ENCODE measurements at regions not wholly inside any gene's neighbourhood (a gene's known extent, or its start where the extent isn't known, plus 50 kb on each side); places are given as distances from the start of the nearest gene placed in this dataset.
"Not testable (repeated sequence)": the region's sequence is repeated elsewhere in the genome, so short reads cannot be mapped to it uniquely, and the experiment has no call there.

DNA sequence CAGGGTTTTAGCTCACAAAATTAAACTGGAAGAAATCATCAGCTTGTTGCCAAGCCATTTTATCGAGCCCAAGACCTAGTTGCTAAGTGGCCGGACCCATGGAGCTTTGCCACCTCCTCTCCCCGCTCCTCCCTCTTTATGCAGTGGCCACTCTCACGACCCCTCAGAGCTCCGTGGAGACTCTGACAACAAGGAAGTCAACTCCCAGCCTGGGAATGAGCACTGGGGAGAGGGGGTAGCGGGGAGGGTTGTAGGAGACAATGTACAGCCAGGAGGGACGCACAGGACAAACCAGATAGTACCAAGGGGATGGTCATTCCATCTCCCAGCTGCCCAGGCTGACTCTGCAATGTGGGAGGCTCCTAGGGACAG, 250.9 kb downstream of the SIPA1L2 start:
- DNase-seq, result no peak

DNA sequence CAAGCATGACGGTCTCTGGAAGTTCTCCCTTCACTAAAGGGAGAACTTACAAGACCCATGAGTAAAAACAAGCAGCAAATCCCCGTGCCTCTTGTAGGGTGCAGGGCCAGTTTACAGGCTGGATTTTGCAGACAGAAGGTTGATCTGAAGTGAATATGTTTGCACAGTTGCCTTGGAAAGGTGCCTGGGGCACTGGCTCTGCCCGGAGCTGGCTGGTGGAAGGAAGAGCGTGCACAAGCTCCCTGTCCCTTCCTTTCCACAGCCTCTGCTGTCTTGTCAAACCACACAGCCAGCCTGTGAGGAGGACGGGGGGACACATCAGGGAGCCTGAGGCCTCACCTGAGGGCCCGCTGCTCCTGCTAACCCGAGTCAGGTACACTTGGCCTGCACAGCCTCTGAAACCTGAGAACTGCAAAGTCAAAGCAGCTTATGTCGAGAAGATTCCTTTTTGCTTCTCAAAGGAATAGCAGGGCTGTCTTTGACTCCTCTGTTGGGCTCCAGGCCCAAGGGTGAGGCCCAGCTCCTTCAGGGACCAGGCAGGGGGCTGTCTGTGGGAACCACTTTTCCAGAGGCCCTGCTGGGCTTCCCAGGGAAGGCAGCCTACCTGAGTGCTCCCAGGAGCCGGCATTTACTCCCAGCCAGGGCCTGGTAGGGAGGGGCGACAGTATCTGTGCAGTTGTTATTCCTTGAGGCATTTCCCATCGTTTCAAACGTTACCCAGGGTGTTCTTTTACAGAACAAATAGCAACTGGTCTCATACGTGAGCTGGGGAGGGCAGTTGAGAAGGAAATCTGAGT, 251.5 kb downstream of the SIPA1L2 start:
- no peak for DNase-seq

DNA sequence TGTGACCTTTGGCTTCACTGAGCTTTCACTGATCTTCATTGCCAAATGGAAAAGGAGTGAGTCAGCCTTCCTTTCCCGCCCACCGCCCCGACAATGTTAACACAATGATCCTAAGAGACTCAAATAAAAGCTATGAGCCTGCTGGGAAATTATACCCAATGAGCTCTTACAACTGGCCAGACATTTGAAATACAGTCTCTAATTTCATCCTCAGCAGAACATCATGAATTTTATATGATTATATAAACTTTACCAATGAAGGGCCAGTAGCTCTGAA, 252.5 kb downstream of the SIPA1L2 start:
- DNase-seq, result no peak

DNA sequence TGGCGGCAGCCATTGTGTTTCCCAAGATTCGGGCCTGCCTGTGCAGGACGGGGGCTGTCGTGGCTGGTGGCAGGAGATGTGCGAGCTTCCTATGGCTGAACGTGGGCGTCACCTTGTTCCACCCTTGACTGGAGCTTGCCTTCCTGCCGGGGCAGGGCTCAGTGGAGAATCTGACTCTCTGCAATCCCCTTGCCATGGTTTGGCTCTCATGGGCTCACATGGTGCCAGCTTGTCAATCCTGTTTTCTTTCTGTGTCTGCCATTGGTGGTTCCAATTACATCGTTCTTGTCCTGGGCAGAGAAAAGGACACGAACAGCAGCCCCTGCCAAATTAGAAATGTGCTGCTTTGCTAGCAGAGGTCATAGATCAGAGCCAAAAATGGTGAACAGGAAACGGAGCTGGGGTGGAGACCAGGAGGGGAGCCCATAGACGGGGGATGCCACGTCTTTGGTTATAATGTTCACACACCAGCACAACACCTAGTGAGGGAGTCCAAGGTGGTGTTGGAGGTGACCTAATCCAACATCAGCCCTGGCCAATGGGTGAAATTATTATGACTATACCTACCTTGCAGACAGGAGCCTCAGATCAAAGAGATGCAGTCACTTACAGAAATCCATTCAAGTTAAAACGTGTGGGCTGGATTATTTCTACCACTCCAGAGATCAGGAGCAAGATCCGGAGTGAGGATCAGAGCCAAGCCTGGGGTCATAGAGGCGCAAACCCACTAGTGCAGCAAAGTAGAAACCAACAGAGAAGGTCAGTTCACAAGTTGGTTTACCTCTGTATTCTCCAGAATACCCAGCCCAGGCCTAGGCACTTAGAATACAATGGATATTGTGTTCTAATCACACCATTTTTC, 253.1 kb downstream of the SIPA1L2 start:
- no peak for DNase-seq

DNA sequence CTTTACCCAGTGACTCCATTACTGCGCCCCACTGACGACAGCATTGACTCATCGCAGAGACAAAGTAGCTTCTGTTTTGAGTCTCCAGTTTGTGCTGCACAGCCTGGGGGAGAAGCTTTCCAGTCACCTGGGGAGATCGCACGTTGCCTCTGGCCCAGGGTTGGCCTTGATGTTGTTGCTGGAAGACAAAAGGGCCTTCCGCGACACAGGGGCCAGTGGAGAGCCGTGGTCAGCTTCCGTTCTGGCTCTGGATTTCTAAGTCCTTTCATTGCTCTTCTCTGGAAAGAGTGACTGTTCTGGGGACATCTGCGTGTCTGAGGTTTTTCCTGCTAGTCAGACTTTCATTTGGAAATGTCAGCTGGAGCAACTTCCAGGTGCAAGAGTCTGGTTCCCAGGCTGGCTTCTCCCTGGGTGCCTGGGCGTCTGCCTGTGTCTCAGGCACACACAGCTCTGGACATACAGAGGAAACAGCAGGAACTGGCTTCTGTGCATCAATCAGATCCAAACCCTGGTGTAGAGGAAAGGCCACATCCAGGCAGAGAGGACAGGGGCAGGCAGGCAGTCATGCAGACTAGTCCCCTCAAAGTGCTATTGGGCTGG, 257.0 kb downstream of the SIPA1L2 start:
- DNase-seq, result no peak

DNA sequence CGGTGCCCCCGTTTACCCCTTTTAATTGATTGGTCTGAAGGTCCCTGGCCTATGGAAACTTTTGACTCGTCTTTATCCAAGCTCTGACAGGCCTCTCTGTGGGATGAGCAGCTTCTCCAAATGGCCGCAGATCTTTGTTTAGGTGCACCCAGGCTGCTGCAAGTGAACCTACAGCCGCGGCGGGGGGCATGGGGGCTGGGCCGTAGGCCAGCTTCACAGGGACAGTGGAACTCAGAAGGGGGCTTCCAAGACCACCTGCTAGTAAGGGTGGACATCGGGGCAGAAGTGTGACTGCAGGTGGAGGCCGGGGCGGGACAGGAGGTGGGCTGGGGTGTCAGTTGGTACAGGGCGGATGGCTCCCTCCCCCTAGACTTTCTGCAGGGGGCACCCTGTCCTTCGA, 257.5 kb downstream of the SIPA1L2 start:
- no peak for DNase-seq

DNA sequence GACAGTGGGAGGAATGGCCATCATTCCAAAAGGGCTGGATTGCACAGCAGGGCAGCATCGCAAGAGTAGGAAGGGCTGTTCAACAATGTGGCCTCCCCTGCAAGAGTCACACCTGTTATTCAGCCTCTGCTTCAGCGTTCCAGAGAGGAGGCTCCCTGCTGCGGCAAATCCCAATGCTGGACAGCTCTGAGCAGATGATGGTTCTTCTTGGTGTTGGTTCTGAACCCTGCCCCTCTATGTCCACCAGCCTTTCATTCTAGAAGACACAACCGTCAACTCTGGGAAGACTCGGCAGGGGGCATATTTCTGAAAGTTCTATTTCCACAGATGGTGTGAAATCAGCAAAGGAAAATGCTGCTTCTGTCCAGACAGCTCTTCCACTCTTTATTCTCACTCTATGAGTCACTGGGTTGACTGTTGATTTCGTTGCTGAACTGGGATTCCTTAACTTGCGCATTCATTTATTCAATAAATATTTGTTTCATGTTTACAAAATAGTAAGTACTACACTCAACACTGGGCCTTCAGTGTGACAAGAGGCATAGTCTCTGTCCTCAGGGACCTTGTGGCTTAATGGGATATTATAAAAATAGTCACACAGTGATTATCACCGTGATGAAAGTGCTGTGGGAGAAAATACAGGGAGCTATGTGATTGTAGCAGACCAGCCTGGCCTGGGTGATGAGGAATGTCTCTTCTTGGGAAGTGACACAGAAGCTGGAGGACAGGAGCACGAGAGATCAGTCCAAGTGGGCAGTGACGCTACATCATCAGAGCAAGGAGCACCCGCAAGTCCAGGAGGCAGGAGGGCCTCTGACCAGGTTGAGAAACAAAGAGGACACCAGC, 260.3 kb downstream of the SIPA1L2 start:
- no peak for DNase-seq

DNA sequence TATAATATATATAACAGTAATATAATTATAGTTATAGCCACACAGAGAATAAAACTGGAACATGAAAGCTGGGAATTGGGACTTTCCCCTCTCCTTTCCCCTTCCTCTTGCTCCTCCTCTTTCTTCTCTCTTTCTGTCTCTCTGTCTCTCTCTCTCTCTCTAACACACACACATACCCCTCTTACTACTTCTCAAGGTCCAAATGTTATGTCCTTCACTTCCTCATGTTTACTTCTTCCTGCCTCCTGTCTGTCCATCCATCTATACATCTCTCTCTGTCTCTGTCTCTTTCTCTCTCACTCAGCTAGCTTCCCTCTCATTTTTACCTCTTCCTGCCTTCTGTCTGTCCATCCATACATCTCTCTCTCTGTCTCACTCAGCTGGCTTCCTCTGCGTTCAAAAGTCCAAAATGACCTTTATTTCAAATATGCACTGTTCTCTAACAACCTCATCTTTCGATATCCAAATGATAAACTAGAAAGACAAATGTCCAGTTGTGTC, 261.1 kb downstream of the SIPA1L2 start:
- no peak for DNase-seq

DNA sequence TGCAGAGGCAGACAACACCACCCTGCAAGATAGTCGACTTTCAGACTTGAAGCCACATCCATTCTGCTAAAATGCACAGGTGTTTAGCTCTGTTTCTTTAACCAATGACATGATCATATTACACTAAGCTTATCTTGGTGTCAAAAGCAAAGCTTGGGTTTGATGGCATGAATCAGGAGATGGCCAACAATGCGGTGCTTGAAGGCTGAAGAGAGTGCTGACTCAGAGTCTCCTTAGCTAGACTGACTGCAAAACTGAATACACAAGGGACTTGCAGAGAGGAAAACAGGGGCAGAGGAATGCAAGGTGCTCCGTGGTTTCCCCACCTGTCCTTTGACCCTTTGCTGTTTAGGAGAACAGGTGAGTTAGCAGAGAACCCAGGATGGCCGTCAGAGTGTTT, 262.6 kb downstream of the SIPA1L2 start:
- no peak for DNase-seq

DNA sequence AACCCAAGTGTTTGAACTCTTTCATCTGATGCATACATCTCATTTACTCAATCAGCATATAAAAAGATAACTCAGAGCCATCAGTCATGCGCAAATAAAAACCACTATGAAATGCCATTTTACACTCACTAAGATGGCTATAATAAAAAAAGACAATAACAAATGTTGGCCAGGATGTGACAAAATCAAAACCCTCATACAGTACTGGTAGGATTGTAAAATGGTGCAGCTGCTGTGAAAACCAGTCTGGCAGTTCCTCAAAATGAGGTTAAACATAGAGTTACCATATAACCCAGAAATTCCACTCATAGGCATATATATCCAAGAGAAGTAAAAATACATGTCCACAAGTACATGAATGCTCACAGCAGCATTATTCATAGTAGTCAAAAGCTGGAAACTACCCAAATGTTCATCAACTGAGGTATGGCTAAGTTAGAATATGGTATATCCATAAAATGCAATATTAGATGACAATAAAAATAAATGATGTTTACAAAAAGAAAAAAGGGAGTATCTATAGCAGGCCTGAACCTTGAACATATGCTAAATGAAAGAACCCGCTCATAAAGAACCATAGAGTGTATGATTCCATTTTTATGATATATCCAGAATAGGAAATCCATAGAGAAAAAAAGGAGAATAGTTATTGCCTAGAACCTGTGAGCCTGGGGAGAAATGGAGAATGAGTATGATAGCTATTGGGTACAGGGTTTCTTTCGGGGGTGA, 265.1 kb downstream of the SIPA1L2 start:
- DNase-seq, result no peak

DNA sequence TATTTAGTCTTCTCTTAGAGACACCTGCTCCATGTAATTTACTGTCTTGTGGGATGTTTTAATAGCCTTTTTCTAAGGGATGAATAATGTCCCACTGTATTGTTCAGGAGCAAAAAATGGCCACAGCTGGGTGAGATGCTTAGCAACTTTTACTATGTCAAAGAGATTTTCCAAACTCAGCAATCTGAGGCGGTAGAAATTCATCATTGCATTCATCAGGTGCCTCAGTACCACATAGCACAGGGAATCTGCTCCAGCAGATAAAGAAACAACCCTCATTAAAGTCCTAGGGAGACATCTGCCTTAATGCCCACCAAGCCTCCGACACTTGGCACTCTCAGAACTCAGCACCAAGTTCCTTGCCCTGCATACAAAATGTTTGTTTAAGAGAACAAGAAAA, 266.9 kb downstream of the SIPA1L2 start:
- DNase-seq, result no peak

DNA sequence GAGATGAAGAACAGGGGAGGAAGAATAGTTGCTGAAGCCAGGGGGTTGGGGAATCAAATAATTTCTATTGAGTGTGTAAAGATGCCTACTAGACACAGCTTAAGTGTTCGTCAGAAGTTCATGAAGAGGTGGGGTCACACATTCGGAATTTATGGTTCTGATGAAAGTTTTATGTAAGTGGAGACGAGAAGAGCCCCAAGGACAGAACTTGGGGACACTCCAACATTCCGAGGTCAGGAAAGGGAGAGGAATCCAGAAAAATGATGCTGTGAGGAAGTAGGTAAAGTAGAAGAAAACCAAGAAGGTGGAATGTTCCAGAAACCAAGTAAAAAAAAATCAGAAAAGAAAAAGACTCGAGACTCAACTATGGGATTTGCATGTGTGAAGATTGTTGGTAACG, 272.5 kb downstream of the SIPA1L2 start:
- no peak for DNase-seq

DNA sequence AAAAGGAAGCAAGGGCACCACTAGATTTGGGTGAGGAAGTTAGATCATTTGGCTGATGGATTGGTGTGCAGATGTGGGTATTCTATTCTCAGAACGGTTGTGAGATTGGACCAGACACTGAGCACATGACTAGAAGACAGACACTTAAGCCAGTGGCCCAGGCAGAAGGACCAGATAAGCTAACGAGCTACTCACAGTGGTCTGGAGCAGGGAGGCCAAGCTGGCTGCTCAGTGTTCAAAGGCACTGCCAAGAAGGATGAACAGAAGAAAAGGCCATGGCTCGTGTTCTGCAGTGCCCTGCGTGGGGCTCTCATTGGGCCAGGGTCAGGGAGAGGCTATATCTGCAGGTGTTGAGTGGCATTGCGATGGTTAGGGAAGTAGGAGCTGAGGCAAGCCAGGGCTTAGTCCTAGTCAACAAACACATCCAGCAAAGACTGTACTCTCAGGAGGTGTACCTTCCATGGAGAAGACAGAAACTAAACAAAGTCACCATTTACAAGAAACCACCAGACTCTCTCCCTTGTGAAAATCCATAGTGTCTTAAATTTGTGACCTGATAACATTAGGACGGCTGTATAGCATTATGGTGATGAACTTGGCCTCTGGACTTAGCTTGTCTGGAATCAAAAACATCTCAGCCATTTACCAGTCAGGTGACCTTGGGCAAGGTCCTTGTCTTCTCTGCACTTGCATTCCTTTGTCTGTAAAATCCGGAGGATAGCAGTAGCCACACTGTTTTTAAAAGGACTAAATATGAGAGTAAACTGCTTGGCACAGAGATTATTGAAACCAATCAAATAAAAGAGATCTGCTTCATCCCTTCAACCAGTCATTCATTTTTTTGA, 274.5 kb downstream of the SIPA1L2 start:
- no peak for DNase-seq

DNA sequence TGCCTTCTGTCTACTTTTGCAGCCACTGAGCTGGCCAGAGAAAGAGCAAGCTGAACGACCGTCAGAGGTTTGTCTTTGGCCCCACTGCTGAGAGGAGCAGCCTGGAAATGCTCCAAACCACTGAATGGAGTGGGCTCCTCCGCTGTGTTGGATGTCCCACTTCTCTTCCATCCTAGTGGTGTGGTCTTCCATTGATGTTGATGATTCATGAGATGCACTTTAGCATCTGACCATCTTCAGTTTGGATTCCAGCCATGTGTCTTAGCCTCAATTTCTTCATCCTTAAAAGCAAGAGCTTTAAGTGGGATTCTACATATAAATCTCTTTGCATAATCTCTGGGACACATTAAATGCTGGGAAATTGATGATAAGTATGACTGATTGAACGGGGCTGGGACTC, 276.9 kb downstream of the SIPA1L2 start:
- DNase-seq, result no peak

DNA sequence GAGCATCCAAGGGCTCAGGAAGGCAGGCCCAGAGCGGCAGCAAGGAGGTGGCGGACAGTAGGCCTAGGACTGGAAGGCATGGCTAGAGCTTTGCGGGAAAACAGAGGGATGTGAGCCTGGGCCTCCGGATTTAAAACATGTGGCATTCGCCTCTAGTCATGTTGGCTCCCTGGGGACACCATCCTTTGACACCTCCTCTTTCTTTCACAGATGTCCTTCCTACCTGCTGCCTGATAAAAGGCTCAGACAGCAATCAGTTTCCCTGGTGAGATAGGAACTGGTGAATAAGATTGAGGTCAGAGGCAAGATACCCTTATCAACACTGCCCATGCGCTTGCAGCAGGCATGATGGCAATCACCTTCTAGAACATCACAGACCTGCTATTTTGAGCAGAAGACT, 277.6 kb downstream of the SIPA1L2 start:
- no peak for DNase-seq

DNA sequence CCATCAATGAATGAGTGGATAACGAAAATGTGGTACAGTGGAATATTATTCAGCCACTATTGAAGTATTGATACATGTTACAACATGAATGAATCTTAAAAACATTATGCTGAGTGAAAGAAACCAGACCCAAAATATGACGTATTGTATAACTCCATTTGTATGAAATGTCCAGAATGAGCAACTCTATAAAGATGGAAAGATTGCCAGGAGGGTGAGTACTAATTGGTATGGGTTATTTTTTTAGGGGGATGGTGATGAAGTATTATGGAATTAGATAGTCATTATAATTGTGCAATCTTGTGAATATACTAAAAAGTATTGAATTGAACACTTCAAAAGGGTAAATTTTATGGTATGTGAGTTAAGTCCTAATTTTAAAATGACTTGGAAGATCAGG, 278.6 kb downstream of the SIPA1L2 start:
- DNase-seq, result no peak

DNA sequence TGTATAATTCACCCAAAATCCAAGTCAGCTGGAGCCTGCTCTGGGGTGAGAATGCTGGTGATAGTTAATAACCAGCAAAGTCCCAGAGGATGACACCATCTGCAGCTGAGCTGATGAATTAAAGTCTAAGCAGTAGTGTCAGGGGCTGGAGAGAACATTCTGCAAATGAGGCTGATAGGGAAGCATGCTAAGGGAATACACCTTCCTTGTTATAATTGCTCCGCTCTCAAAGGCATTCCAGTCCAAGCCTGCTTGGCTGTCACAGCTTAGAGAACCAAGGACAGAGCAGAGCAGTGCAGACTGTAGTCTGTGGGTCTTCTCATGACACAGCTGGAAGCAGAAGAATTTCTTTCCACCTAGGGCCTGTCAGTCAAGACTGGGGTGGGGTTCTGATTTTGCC, 283.1 kb downstream of the SIPA1L2 start:
- no peak for DNase-seq

DNA sequence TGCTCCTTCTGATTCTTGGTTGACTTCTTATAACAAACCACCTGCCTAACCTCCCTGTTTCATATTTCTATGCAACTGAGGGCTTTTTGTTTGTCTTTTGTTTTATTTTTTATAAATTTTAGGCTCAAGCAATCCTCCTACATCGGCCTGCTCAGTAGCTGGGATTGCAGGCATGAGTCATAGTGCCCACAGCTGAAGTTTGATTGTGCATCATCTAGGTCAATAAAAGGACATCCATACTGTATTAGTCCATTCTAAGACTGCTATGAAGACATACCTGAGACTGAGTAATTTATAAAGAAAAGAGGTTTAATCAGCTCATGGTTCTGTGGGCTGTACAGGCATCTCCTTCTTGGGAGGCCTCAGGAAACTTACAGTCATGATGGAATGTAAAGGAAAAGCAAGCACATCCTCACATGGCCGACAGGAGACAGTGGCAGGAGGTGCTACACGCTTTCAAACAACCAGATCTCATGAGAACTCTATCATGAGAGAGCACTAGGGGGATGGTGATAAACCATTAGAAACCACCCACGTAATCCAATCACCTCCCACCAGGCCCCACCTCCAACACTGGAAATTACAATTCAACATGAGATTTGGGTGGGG, 285.0 kb downstream of the SIPA1L2 start:
- no peak for DNase-seq

DNA sequence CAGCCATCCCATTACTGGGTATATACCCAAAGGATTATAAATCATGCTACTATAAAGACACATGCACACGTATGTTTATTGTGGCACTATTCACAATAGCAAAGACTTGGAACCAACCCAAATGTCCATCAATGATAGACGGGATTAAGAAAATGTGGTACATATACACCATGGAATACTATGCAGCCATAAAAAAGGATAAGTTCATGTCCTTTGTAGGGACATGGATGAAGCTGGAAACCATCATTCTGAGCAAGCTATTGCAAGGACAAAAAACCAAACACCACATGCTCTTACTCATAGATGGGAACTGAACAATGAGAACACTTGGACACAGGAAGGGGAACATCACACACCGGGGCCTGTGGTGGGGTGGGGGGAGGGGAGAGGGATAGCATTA, 285.7 kb downstream of the SIPA1L2 start:
- DNase-seq, result not testable (repeated sequence)

DNA sequence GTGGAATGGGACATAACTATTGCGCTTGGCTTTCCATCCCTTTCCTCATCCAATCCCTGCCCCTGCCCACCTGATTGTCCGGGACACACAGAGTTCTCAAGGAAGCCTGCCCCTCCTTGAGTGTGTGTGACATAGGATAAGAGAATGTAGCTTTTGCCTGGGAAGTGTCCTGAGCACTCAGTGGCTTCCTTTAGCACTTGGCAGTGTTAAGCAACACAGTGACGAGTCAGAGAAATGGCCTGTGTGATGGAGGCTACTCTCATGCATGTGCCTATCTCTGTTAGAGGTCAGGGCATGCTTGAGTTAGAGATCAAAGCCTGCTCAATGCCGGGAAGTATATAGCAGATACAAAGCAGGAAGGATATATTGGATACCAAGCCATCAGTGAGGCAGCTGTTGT, 289.5 kb downstream of the SIPA1L2 start:
- no peak for DNase-seq

DNA sequence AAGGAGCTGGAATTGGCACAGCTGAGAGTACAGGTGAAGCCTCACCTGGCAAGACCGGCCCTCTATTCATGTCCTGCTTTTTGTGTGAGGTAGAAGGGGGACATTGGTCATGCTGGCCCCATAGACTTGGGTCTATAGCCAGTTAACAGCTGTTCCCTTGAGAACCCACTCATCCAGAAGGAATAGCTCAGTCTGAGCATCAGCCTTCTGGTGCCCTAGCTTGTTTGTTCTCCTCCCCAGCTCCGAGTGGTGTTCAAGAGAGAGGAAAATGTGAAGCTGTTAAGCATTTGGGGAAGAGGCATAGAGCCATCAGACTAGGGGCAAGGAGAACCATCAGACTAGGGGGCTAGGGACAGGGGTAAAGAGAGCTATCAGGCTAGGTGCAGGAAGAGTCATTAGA, 290.9 kb downstream of the SIPA1L2 start:
- no peak for DNase-seq

Measured in CD4-positive, alpha-beta T cell treated with Interferon alpha-2 for 1 hour (primary cell).